ENCODE measurements at regions not wholly inside any gene's neighbourhood (a gene's known extent, or its start where the extent isn't known, plus 50 kb on each side); places are given as distances from the start of the nearest gene placed in this dataset.

DNA sequence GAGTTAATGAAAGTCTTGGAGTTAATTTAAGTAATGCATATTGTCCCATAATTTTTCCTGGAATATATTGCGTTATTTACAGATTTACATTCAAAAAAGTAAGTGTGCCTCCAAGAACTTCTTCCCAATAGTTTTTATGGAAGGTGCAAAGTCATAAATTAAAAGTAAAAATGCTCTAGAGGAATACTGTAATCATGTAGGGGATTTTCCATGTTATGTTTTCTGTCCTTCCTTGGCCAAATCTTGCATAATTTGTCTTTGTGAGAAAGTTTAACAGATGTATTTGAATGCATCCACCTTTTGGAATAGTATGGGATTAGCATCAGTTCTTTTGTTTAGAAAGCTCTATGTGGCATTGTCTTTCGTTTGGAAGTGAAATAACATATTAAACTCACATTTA is 144.1 kb upstream of the GIMD1 start:
- intact Hi-C loops (cut with DNase I) = no loop called here
- Histone ChIP-seq H3K27ac (no peak overlapping the region), H3K4me3 (no peak overlapping the region), H3K27me3 (no peaks in the 10 kb centered on the region), H3K9me3 (no peaks in the 10 kb centered on the region), H3K36me3 (replicated peaks in 1 of 2; ENCODE audit: insufficient read depth in 1 of 2, low read depth in 2 of 2) (no peaks in the 10 kb centered on the region), H3K4me1 (no peaks in the 10 kb centered on the region)
- no peak for TF ChIP-seq POLR2A (IDR thresholded peaks at IDR 0.05)
- TF ChIP-seq, protein P1, sequence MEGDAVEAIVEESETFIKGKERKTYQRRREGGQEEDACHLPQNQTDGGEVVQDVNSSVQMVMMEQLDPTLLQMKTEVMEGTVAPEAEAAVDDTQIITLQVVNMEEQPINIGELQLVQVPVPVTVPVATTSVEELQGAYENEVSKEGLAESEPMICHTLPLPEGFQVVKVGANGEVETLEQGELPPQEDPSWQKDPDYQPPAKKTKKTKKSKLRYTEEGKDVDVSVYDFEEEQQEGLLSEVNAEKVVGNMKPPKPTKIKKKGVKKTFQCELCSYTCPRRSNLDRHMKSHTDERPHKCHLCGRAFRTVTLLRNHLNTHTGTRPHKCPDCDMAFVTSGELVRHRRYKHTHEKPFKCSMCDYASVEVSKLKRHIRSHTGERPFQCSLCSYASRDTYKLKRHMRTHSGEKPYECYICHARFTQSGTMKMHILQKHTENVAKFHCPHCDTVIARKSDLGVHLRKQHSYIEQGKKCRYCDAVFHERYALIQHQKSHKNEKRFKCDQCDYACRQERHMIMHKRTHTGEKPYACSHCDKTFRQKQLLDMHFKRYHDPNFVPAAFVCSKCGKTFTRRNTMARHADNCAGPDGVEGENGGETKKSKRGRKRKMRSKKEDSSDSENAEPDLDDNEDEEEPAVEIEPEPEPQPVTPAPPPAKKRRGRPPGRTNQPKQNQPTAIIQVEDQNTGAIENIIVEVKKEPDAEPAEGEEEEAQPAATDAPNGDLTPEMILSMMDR (IDR thresholded peaks at IDR 0.05) = no peak
- DNase-seq (no peak), ATAC-seq (no peak)
- 55 to 58% methylated on average over 2 of the region's 2 CpGs for WGBS, 2 donors

DNA sequence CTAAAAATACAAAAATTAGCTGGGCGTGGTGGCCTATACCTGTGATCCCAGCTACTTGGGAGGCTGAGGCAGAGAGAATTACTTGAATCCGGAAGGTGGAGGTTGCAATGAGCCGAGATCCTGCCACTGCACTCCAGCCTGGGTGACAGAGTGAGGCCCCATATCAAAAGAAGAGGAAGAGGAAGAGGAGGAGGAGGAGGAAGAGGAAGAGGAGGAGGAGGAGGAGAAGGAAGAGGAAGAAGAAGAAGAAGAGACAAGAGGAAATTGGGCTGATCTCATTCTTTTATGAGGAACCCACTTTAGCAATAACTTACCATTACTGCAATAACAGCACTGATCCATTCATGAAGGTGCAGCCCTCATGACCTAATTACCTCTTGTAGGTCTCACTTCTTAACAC is 138.9 kb upstream of the GIMD1 start:
- Histone ChIP-seq H3K4me1 (no peaks in the 10 kb centered on the region), H3K36me3 (replicated peaks in 1 of 2; ENCODE audit: insufficient read depth in 1 of 2, low read depth in 2 of 2) (no peaks in the 10 kb centered on the region), H3K27me3 (no peaks in the 10 kb centered on the region), H3K4me3 (no peak overlapping the region), H3K27ac (no peak overlapping the region), H3K9me3 (no peaks in the 10 kb centered on the region)
- intact Hi-C loops (cut with DNase I) = no loop called here
- DNase-seq (no peak), ATAC-seq (no peak)
- TF ChIP-seq, protein P1 (IDR thresholded peaks at IDR 0.05) = no peak
- no peak for TF ChIP-seq POLR2A (IDR thresholded peaks at IDR 0.05)
- 85 to 86% methylated on average over 3 of the region's 3 CpGs for WGBS, 2 donors

DNA sequence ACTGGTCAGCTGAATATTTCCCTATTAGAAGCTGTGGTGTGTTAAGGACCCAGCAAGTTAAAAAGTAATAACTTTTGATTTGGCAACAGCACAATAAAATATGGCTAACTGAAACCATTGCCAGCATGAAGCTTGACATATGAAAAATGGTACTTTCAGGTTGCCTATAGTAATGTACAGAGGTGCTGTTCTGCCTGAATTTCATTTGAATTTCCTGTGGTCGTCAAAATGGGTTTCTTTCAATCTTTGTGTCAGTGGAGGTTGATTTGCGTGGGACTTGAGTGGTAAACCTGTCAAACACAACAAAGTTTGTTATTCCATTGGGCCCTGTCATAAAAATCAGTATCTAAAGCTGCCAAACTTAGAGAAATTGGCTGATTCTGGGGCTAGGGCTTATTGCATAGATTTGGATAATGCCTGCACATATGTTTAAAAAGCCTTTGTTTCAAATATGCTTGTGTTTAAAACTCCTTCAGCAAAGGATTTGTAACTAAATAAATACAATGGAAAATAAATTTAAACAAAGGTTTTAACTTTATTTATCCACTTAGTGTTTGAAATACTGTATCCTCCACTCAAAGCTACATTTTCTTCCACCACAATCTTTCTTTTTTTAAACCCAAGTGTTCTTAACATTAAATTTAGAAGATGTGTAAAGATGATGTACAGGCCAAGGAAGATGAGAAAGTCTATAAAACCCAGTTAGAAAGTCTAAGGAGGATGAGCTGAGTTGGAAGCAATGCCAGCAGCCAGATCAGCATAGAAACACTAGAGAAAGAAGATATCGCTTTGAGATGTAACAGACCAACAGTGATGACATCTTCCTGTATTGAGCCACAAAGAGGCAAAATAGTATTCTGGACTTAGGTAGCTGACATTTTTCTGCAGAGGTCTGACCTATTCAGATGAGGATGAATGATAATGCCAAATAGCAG is 134.8 kb upstream of the GIMD1 start:
- DNase-seq = no peak

DNA sequence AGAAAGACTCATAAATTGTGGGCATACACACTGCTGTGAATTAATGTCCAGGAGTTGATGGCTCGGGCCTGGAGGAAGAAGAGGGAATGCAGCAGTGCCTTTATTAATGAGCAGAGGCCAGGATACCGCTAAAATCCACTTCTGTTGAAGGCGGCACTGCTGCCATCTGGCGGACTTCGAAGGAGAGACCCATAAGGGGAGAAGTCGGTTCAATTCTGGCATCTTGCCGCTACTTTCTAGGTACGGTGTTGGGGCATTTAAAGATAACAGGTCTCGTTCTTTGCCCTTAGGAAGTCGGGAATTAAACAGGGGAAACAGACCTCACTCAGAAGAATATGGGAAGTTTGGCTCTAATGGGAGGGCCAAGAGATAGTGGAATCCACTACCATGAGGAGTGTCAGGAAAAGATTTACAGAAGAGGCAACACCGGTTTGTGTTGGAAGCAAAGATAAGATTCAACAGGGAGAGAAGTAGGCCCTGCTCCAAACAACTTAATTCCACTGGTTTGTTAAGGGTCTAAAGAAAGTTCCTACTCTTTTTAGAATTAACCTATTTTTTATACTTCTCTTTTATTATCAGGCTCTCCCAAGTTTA is 133.6 kb upstream of the GIMD1 start:
- Histone ChIP-seq H3K4me3 (no peak overlapping the region), H3K36me3 (replicated peaks in 1 of 2; ENCODE audit: insufficient read depth in 1 of 2, low read depth in 2 of 2) (no peaks in the 10 kb centered on the region), H3K9me3 (no peaks in the 10 kb centered on the region), H3K4me1 (no peaks in the 10 kb centered on the region), H3K27ac (no peak overlapping the region), H3K27me3 (no peaks in the 10 kb centered on the region)
- ATAC-seq = peak; percentile 62
- TF ChIP-seq, protein P1 (IDR thresholded peaks at IDR 0.05) = peak; percentile 11 to 72 (median 49)
- TF ChIP-seq POLR2A (IDR thresholded peaks at IDR 0.05) = no peak
- peak; percentile 63 to 75 (median 66) for DNase-seq
- 3 to 4% methylated on average over 11 of the region's 11 CpGs for WGBS, 2 donors
- intact Hi-C loops (cut with DNase I) = no loop called here

More for the DNA sequence above, 134.8 kb upstream of the GIMD1 start:
- Histone ChIP-seq H3K27me3 (no peaks in the 10 kb centered on the region), H3K4me3 (no peak overlapping the region), H3K27ac (no peak overlapping the region), H3K4me1 (no peaks in the 10 kb centered on the region), H3K36me3 (replicated peaks in 1 of 2; ENCODE audit: insufficient read depth in 1 of 2, low read depth in 2 of 2) (no peaks in the 10 kb centered on the region), H3K9me3 (no peaks in the 10 kb centered on the region)
- no peak for TF ChIP-seq POLR2A (IDR thresholded peaks at IDR 0.05)
- TF ChIP-seq, protein P1 (IDR thresholded peaks at IDR 0.05) = no peak
- 56 to 59% methylated on average over 3 of the region's 3 CpGs for whole genome bisulfite sequencing, 2 donors
- no peak for ATAC-seq
- intact Hi-C loops (cut with DNase I) = no loop called here
